ENCODE measurements at regions not wholly inside any gene's neighbourhood (a gene's known extent, or its start where the extent isn't known, plus 50 kb on each side); places are given as distances from the start of the nearest gene placed in this dataset.

- no peak for TF ChIP-seq CTCF (IDR thresholded peaks at IDR 0.05; ENCODE audit: insufficient read depth, low read length, missing control alignments)
- H3K4me3 ChIP-seq (ENCODE audit: low read depth, low read length) = no peak overlapping the region
- CTCF ChIA-PET = no interaction called here
- POLR2A ChIA-PET = no interaction called here
- DNase-seq (ENCODE audit: low read depth, low spot score) = no peak
Observed at GRCh38 chr5:2298781-2299180, 416.1 kb upstream of the IRX4 start.

- ChIA-PET CTCF (no interaction called here), POLR2A (no interaction called here)
- no peak overlapping the region for H3K4me3 ChIP-seq (ENCODE audit: low read depth, low read length)
- no peak for DNase-seq (ENCODE audit: low read depth, low spot score)
- TF ChIP-seq CTCF (IDR thresholded peaks at IDR 0.05; ENCODE audit: insufficient read depth, low read length, missing control alignments) = no peak
Observed at GRCh38 chr5:2297991-2298390, 415.3 kb upstream of the IRX4 start.

- DNase-seq (ENCODE audit: low read depth, low spot score) = no peak
- no peak for TF ChIP-seq CTCF (IDR thresholded peaks at IDR 0.05; ENCODE audit: insufficient read depth, low read length, missing control alignments)
- ChIA-PET CTCF (no interaction called here), POLR2A (no interaction called here)
- H3K4me3 ChIP-seq (ENCODE audit: low read depth, low read length) = no peak overlapping the region
Observed at GRCh38 chr5:2295476-2295875, 412.8 kb upstream of the IRX4 start.

- POLR2A ChIA-PET = no interaction called here
- TF ChIP-seq CTCF (IDR thresholded peaks at IDR 0.05; ENCODE audit: insufficient read depth, low read length, missing control alignments) = no peak
- H3K4me3 ChIP-seq (ENCODE audit: low read depth, low read length) = no peak overlapping the region
- CTCF ChIA-PET = no interaction called here
- no peak for DNase-seq (ENCODE audit: low read depth, low spot score)
Observed at GRCh38 chr5:2293906-2294305, 411.2 kb upstream of the IRX4 start.

- H3K4me3 ChIP-seq (ENCODE audit: low read depth, low read length) = no peak overlapping the region
- no peak for TF ChIP-seq CTCF (IDR thresholded peaks at IDR 0.05; ENCODE audit: insufficient read depth, low read length, missing control alignments)
- ChIA-PET CTCF (no interaction called here), POLR2A (no interaction called here)
- no peak for DNase-seq (ENCODE audit: low read depth, low spot score)
Observed at GRCh38 chr5:2291146-2291840, 408.6 kb upstream of the IRX4 start.

- H3K4me3 ChIP-seq (ENCODE audit: low read depth, low read length) = no peak overlapping the region
- CTCF ChIA-PET = no interaction called here
- POLR2A ChIA-PET = no interaction called here
- no peak for TF ChIP-seq CTCF (IDR thresholded peaks at IDR 0.05; ENCODE audit: insufficient read depth, low read length, missing control alignments)
- no peak for DNase-seq (ENCODE audit: low read depth, low spot score)
Observed at GRCh38 chr5:2289380-2289779, 406.7 kb upstream of the IRX4 start.
